Spleen (tissue), 11 donors: ENCODE measurements at regions not wholly inside any gene's neighbourhood (a gene's known extent, or its start where the extent isn't known, plus 50 kb on each side); places are given as distances from the start of the nearest gene placed in this dataset.

Experiments used
- DNase-seq: peaks from one replicate; pipeline ENCODE4 v3.0.0-alpha.2; 2020
- H3K27ac ChIP-seq, 8 donors: fragments of 200-600 bp; sonication (generic) in 7 of 8; 1 replicate in 4 of 8; 2 replicates in 4 of 8; pipeline versions ENCODE4 v1.5.0 to v1.8.0; 2016 to 2021; ENCODE audit warnings: inconsistent platforms in 4 of 8, mild to moderate bottlenecking in 4 of 8, moderate library complexity in 1 of 8
- H3K27me3 ChIP-seq, 7 donors: fragments of 200-600 bp; sonication (generic) in 6 of 7; replicated peaks in 1 of 7; 1 replicate in 4 of 7; 2 replicates in 3 of 7; pipeline versions ENCODE4 v1.5.0 to v1.8.0; 2016 to 2021; ENCODE audit warnings: inconsistent platforms in 3 of 7, mild to moderate bottlenecking in 1 of 7
- H3K36me3 ChIP-seq, 6 donors: fragments of 200-600 bp; sonication (generic) in 5 of 6; 1 replicate in 4 of 6; 2 replicates in 2 of 6; pipeline versions ENCODE4 v1.5.0 to v1.8.0; 2016 to 2021; ENCODE audit warnings: inconsistent platforms in 2 of 6
- H3K4me1 ChIP-seq, 6 donors: fragments of 200-600 bp; sonication (generic) in 5 of 6; 1 replicate in 3 of 6; 2 replicates in 3 of 6; pipeline versions ENCODE4 v1.5.0 to v1.8.0; 2016 to 2021; ENCODE audit warnings: inconsistent platforms in 3 of 6
- H3K4me3 ChIP-seq, 8 donors: fragments of 200-600 bp; sonication (generic) in 7 of 8; 1 replicate in 4 of 8; 2 replicates in 4 of 8; pipeline versions ENCODE4 v1.5.0 to v1.8.0; 2016 to 2021; ENCODE audit warnings: inconsistent platforms in 4 of 8, mild to moderate bottlenecking in 4 of 8, moderate library complexity in 2 of 8
- H3K9me3 ChIP-seq, 8 donors: fragments of 200-600 bp; sonication (generic) in 7 of 8; 1 replicate in 4 of 8; 2 replicates in 4 of 8; pipeline versions ENCODE4 v1.5.0 to v1.8.0; 2016 to 2021; ENCODE audit warnings: inconsistent platforms in 4 of 8
- CTCF ChIP-seq, 11 experiments: fragments of 200-600 bp in 7 of 11; fragments of 450-650 bp in 4 of 11; sonication (generic) in 4 of 11; IDR thresholded peaks in 8 of 11; conservative IDR thresholded peaks in 3 of 11; 1 replicate in 7 of 11; 2 replicates in 4 of 11; pipeline versions ENCODE4 v1.4.0 to v1.8.0; 2016 to 2021; ENCODE audit warnings: antibody characterized with exemption in 11 of 11, inconsistent platforms in 4 of 11, mild to moderate bottlenecking in 1 of 11
- POLR2A ChIP-seq, 3 donors: fragments of 450-650 bp; IDR thresholded peaks; one replicate each; pipeline ENCODE4 v1.5.1; 2017; ENCODE audit warnings: antibody characterized with exemption in 3 of 3, mild to moderate bottlenecking in 1 of 3
- POLR2AphosphoS5 ChIP-seq, 3 donors: sonication (generic); formaldehyde crosslinking; IDR thresholded peaks; one replicate each; pipeline ENCODE4 v1.5.1; 2017; ENCODE audit warnings: antibody characterized with exemption in 3 of 3
- WGBS, 5 donors: extraction: QIAGEN DNeasy Blood & Tissue Kit in 3 of 5; methylation state at CpG; one replicate each; pipeline versions ENCODE4 v1.1.5 to v1.1.7; 2013 to 2018; 5-methylcytosine and 5-hydroxymethylcytosine counted together
- intact Hi-C: fragments of 100-400 bp; cut with DNase I; formaldehyde crosslinking; loops from one replicate; pipeline ENCODE4 v1.15.0; 2023; ENCODE audit warnings: low total_unique reads
- donor health status: healthy with polysubstance abuse.
- donor health status: DM: no; HTN: no; CAD: no; lungs with moderate emphysema.
- donor health status: DM: no; HTN: no; CAD: no.
- donor health status: Bipolar disorder and iron deficiency.
- donor health status: healthy.
- donor health status: DM: no; HTN: no; CAD: no.
- donor health status: DM: yes; HTN: yes; CAD: no.

- Histone ChIP-seq H3K27me3 (no peaks in the 10 kb centered on the region), H3K4me1 (no peaks in the 10 kb centered on the region), H3K4me3 (no peak overlapping the region), H3K27ac (no peak overlapping the region), H3K9me3 (peaks cover 0 to 8% (median 0%) of the 10 kb centered on the region in 8 donors), H3K36me3 (no peaks in the 10 kb centered on the region)
- WGBS, 5 donors, result 92 to 98% (median 93%) methylated on average over 5 of the region's 5 CpGs
- TF ChIP-seq POLR2A (IDR thresholded peaks at IDR 0.05), result no peak
- TF ChIP-seq CTCF (IDR thresholded peaks at IDR 0.05 in 8 of 11, conservative IDR thresholded peaks at IDR 0.05 in 3 of 11), result no peak
- no peak for TF ChIP-seq POLR2AphosphoS5 (IDR thresholded peaks at IDR 0.05)
- DNase-seq, result no peak
- intact Hi-C loops, result no loop called here
Measured at GRCh38 chr7:46738165-46738564, 817.1 kb upstream of the IGFBP3 start.

DNA sequence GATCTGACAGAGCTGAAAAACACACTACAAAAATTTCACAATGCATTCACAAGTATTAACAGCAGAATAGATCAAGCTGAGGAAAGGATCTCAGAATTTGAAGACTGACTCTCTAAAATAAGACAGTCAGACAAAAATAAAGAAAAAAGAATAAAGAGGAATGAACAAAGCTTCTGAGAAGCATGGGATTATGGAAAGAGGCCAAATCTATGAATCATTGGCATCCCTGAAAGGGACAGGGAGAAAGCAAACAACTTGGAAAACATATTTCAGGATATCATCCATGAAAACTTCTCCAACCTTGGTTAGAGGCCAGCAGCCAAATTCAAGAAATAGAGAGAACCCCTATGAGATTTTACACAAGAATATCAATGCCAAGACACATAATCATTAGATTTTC, 804.8 kb upstream of the IGFBP3 start:
- DNase-seq, result no peak
- H3K27me3 ChIP-seq, result no peaks in the 10 kb centered on the region
- no peak overlapping the region for H3K4me3 ChIP-seq
- intact Hi-C loops, result no loop called here
- TF ChIP-seq POLR2A (IDR thresholded peaks at IDR 0.05) (no peak), CTCF (IDR thresholded peaks at IDR 0.05 in 8 of 11, conservative IDR thresholded peaks at IDR 0.05 in 3 of 11) (no peak), POLR2AphosphoS5 (IDR thresholded peaks at IDR 0.05) (no peak)
- H3K27ac ChIP-seq, result no peak overlapping the region
- H3K9me3 ChIP-seq, result peaks cover 0 to 31% (median 0%) of the 10 kb centered on the region in 8 donors
- no peaks in the 10 kb centered on the region for H3K4me1 ChIP-seq
- H3K36me3 ChIP-seq, result no peaks in the 10 kb centered on the region

- H3K9me3 ChIP-seq, result peaks cover 0 to 27% (median 0%) of the 10 kb centered on the region in 8 donors
- no peaks in the 10 kb centered on the region for H3K36me3 ChIP-seq
- TF ChIP-seq POLR2AphosphoS5 (IDR thresholded peaks at IDR 0.05), result no peak
- no peak for TF ChIP-seq CTCF (IDR thresholded peaks at IDR 0.05 in 8 of 11, conservative IDR thresholded peaks at IDR 0.05 in 3 of 11)
- no peak for TF ChIP-seq POLR2A (IDR thresholded peaks at IDR 0.05)
- intact Hi-C loops, result no loop called here
- no peaks in the 10 kb centered on the region for H3K4me1 ChIP-seq
- H3K4me3 ChIP-seq, result no peak overlapping the region
- 79 to 88% (median 82%) methylated on average over 2 of the region's 2 CpGs for WGBS, 5 donors
- no peak overlapping the region for H3K27ac ChIP-seq
- H3K27me3 ChIP-seq, result no peaks in the 10 kb centered on the region
- DNase-seq, result no peak
Measured at GRCh38 chr7:46725136-46725535, 804.1 kb upstream of the IGFBP3 start.

GRCh38 chr7:46723742-46724141, 802.7 kb upstream of the IGFBP3 start:
- TF ChIP-seq POLR2AphosphoS5 (IDR thresholded peaks at IDR 0.05), result no peak

DNA sequence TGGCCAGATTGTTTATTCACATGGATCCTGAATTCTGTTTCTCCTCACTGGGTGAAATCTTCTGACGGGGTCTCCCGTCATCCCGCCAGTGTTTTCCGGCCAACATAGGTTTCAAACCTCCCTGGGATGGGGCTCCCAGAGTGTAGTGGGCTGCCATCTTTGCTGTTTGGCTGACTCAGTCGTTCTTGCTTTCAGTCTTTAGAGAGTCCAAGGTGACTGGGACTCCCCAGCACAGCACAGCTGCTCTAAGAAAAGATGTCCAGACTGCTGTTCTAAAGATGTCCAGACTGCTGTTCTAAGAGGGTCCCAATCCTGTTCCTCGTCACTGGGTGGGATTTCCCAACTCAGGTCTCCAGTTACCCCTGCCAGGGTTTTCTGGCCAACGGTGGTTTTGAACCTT, 801.9 kb upstream of the IGFBP3 start:
- 72 to 86% (median 76%) methylated on average over 6 to 7 of the region's 7 CpGs for WGBS, 5 donors
- H3K27ac ChIP-seq, result no peak overlapping the region
- DNase-seq, result no peak
- no peaks in the 10 kb centered on the region for H3K36me3 ChIP-seq
- no peak overlapping the region for H3K4me3 ChIP-seq
- intact Hi-C loops, result no loop called here
- no peaks in the 10 kb centered on the region for H3K4me1 ChIP-seq
- TF ChIP-seq POLR2AphosphoS5 (IDR thresholded peaks at IDR 0.05) (no peak), CTCF (IDR thresholded peaks at IDR 0.05 in 8 of 11, conservative IDR thresholded peaks at IDR 0.05 in 3 of 11) (no peak), POLR2A (IDR thresholded peaks at IDR 0.05) (no peak)
- peaks cover 0 to 19% (median 0%) of the 10 kb centered on the region in 8 donors for H3K9me3 ChIP-seq
- no peaks in the 10 kb centered on the region for H3K27me3 ChIP-seq

More at GRCh38 chr7:46723742-46724141, 802.7 kb upstream of the IGFBP3 start:
- H3K9me3 ChIP-seq, result peaks cover 0 to 19% (median 0%) of the 10 kb centered on the region in 8 donors
- H3K27ac ChIP-seq, result no peak overlapping the region
- WGBS, 5 donors, result 90 to 97% (median 95%) methylated on average over 3 to 4 of the region's 4 CpGs
- no peaks in the 10 kb centered on the region for H3K27me3 ChIP-seq
- H3K4me1 ChIP-seq, result no peaks in the 10 kb centered on the region
- no peak overlapping the region for H3K4me3 ChIP-seq
- DNase-seq, result no peak
- H3K36me3 ChIP-seq, result no peaks in the 10 kb centered on the region
- intact Hi-C loops, result no loop called here
